DND-41 (cell line): ENCODE measurements at regions not wholly inside any gene's neighbourhood (a gene's known extent, or its start where the extent isn't known, plus 50 kb on each side); places are given as distances from the start of the nearest gene placed in this dataset.

Source experiments
- ATAC-seq: fragments of 200-7000 bp; cut with Tn5 transposase; 3 replicates; pipeline ENCODE4 v1.9.1; 2021; ENCODE audit warnings: low read depth; ENCODE audit not compliant: insufficient read depth
- DNase-seq: peaks from one replicate; pipeline ENCODE4 v3.0.0-alpha.2; 2020
- H2AFZ ChIP-seq: 2 replicates; pipeline ENCODE4 v1.6.0; 2012; ENCODE audit warnings: low read depth, low read length
- H3K27ac ChIP-seq: 2 replicates; pipeline ENCODE4 v1.5.1; 2012; ENCODE audit warnings: low read length, inconsistent platforms
- H3K27me3 ChIP-seq: fragments of 200-600 bp; sonication (generic); 2 replicates; pipeline ENCODE4 v1.6.0; 2012; ENCODE audit warnings: low read length, mild to moderate bottlenecking, inconsistent platforms; ENCODE audit not compliant: insufficient read depth, poor library complexity
- H3K36me3 ChIP-seq: 2 replicates; pipeline ENCODE4 v1.5.1; 2012; ENCODE audit warnings: low read length, inconsistent platforms; ENCODE audit not compliant: insufficient read depth
- H3K4me1 ChIP-seq: 2 replicates; pipeline ENCODE4 v1.5.1; 2012; ENCODE audit warnings: mild to moderate bottlenecking, low read length; ENCODE audit not compliant: insufficient read depth
- H3K4me2 ChIP-seq: 2 replicates; pipeline ENCODE4 v1.6.0; 2012; ENCODE audit warnings: mild to moderate bottlenecking, moderate library complexity, low read length, inconsistent platforms; ENCODE audit not compliant: insufficient read depth
- H3K4me3 ChIP-seq, 2 experiments: fragments of 200-600 bp in 1 of 2; shearing (Covaris generic) in 1 of 2; 2 replicates each; pipeline ENCODE4 v1.5.1; 2012 to 2016; ENCODE audit warnings: inconsistent platforms in 2 of 2, low read length in 2 of 2, mild to moderate bottlenecking in 2 of 2, low read depth in 1 of 2, moderate library complexity in 1 of 2
- H3K79me2 ChIP-seq: 2 replicates; pipeline ENCODE4 v1.6.0; 2012; ENCODE audit warnings: low read length, inconsistent platforms; ENCODE audit not compliant: insufficient read depth
- H3K9ac ChIP-seq: 2 replicates; pipeline ENCODE4 v1.6.0; 2012; ENCODE audit warnings: low read depth, mild to moderate bottlenecking, inconsistent platforms, low read length, moderate library complexity
- H3K9me3 ChIP-seq: 2 replicates; pipeline ENCODE4 v1.5.1; 2012; ENCODE audit warnings: low read length, moderate library complexity, mild to moderate bottlenecking, inconsistent platforms; ENCODE audit not compliant: insufficient read depth, severe bottlenecking
- H4K20me1 ChIP-seq: 2 replicates; pipeline ENCODE4 v1.6.0; 2012; ENCODE audit warnings: low read length; ENCODE audit not compliant: insufficient read depth
- CTCF ChIP-seq: IDR thresholded peaks from 2 replicates; pipeline ENCODE4 v1.5.1; 2012; ENCODE audit warnings: borderline replicate concordance, low read length, moderate library complexity, mild to moderate bottlenecking; ENCODE audit not compliant: poor library complexity, severe bottlenecking; ENCODE audit errors: extremely low read depth
- EZH2 ChIP-seq: IDR thresholded peaks from 3 replicates; pipeline ENCODE4 v1.6.1; 2012; ENCODE audit warnings: borderline replicate concordance, low read depth, mild to moderate bottlenecking, moderate library complexity, low read length, inconsistent platforms; ENCODE audit not compliant: severe bottlenecking

- no peaks in the 10 kb centered on the region for H3K79me2 ChIP-seq
- H3K27me3 ChIP-seq, result peaks cover 3% of the 10 kb centered on the region
- TF ChIP-seq EZH2 (no peak), CTCF (no peak)
- no peaks in the 10 kb centered on the region for H4K20me1 ChIP-seq
- ATAC-seq (no peak), DNase-seq (no peak)
- no peak overlapping the region for H2AFZ ChIP-seq
- H3K9ac ChIP-seq, result no peak overlapping the region
- H3K36me3 ChIP-seq, result no peaks in the 10 kb centered on the region
- no peaks in the 10 kb centered on the region for H3K4me1 ChIP-seq
- H3K27ac ChIP-seq, result no peak overlapping the region
- H3K9me3 ChIP-seq, result no peaks in the 10 kb centered on the region
- no peak overlapping the region for H3K4me2 ChIP-seq
- H3K4me3 ChIP-seq, result no peak overlapping the region
Observed at GRCh38 chr2:163173591-163173990, 335.0 kb upstream of the KCNH7 start.

- DNase-seq (no peak), ATAC-seq (no peak)
- no peak overlapping the region for H2AFZ ChIP-seq
- H3K4me1 ChIP-seq, result no peaks in the 10 kb centered on the region
- H3K9me3 ChIP-seq, result no peaks in the 10 kb centered on the region
- H3K36me3 ChIP-seq, result no peaks in the 10 kb centered on the region
- no peak overlapping the region for H3K4me2 ChIP-seq
- H4K20me1 ChIP-seq, result no peaks in the 10 kb centered on the region
- H3K27me3 ChIP-seq, result peaks cover 3% of the 10 kb centered on the region
- H3K27ac ChIP-seq, result no peak overlapping the region
- no peaks in the 10 kb centered on the region for H3K79me2 ChIP-seq
- no peak for TF ChIP-seq CTCF
- TF ChIP-seq EZH2, result no peak
- no peak overlapping the region for H3K4me3 ChIP-seq
- no peak overlapping the region for H3K9ac ChIP-seq
Observed at GRCh38 chr2:163171786-163172530, 333.4 kb upstream of the KCNH7 start.

DNA sequence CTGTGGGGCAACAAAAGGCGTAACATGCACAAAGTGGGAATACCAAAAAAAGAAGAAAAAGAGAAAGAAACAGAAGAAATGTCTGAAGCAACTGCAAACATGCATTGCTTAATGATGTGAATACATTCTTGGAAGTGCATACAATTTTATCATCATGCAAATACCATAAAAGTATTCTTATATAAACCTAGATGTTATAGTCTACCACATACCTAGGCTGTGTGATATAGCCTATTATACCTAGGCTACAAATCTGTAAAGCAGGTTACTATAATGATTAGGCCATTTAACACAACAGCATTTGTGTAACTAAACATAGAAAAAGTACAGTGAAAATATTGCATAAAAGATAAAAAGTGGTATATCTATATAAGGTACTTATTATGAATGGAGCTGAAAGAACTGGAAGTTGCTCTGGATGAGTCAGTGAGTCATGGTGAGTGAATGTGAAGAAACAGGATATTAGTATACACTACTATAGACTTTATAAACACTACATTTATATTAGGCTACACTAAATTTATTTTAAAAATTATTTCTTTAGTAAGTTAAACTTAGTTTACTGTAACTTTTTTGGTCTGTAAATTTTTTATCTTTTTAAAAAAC is 319.4 kb upstream of the KCNH7 start:
- Histone ChIP-seq H3K4me2 (no peak overlapping the region), H3K4me3 (no peak overlapping the region), H3K27me3 (no peaks in the 10 kb centered on the region), H3K9ac (no peak overlapping the region), H2AFZ (no peak overlapping the region), H4K20me1 (no peaks in the 10 kb centered on the region; the same call in 1 of the 2 replicates), H3K27ac (no peak overlapping the region), H3K9me3 (no peaks in the 10 kb centered on the region), H3K4me1 (no peaks in the 10 kb centered on the region), H3K79me2 (no peaks in the 10 kb centered on the region), H3K36me3 (no peaks in the 10 kb centered on the region)
- TF ChIP-seq EZH2, result no peak
- TF ChIP-seq CTCF, result no peak
- ATAC-seq (no peak), DNase-seq (no peak)
